ENCODE measurements at regions not wholly inside any gene's neighbourhood (a gene's known extent, or its start where the extent isn't known, plus 50 kb on each side); places are given as distances from the start of the nearest gene placed in this dataset.

GRCh38 chr4:3853388-3854035 lies 87.3 kb downstream of the ADRA2C start:
- ATAC-seq (no peak), DNase-seq (no peak)
- Histone ChIP-seq H3K27me3 (ENCODE audit: control insufficient read depth, insufficient read depth, low read length) (peaks cover 6% of the 10 kb centered on the region), H3K27ac (ENCODE audit: low read length) (no peak overlapping the region), H3K36me3 (ENCODE audit: control insufficient read depth, insufficient read depth, low read length) (no peaks in the 10 kb centered on the region), H3K4me1 (ENCODE audit: control insufficient read depth, insufficient read depth, low read length) (no peaks in the 10 kb centered on the region), H3K4me3 (ENCODE audit: low read length) (no peak overlapping the region), H3K9me3 (ENCODE audit: control insufficient read depth, insufficient read depth, low read length) (peaks cover 6% of the 10 kb centered on the region)
- no peak for TF ChIP-seq CTCF (IDR thresholded peaks at IDR 0.05)
- Mint-ChIP-seq H3K27me3 (ENCODE audit: low read depth in 2 of 2) (peaks cover 47 to 59% of the 10 kb centered on the region in 2 donors), H3K4me1 (no peaks in the 10 kb centered on the region), H3K36me3 (no peaks in the 10 kb centered on the region), H3K27ac (no peak overlapping the region), H3K9me3 (no peaks in the 10 kb centered on the region), H3K4me3 (no peak overlapping the region)
- 78% methylated on average over 10 of the region's 10 CpGs for WGBS (ENCODE audit: insufficient coverage)
- intact Hi-C loops (cut with micrococcal nuclease) = no loop called here

- intact Hi-C loops (cut with micrococcal nuclease) = no loop called here
These were observed 88.5 kb downstream of the ADRA2C start for GRCh38 chr4:3854661-3855060.

GRCh38 chr4:3855646-3856045 lies 89.5 kb downstream of the ADRA2C start:
- H3K4me3 Mint-ChIP-seq = no peak overlapping the region
- Histone ChIP-seq H3K27me3 (ENCODE audit: control insufficient read depth, insufficient read depth, low read length) (peaks cover 8% of the 10 kb centered on the region), H3K36me3 (ENCODE audit: control insufficient read depth, insufficient read depth, low read length) (no peaks in the 10 kb centered on the region)

More at GRCh38 chr4:3854661-3855060, 88.5 kb downstream of the ADRA2C start:
- H3K4me1 ChIP-seq (ENCODE audit: control insufficient read depth, insufficient read depth, low read length) = no peaks in the 10 kb centered on the region
- H3K27ac Mint-ChIP-seq = no peak overlapping the region
- ATAC-seq = no peak
- no peak overlapping the region for H3K4me3 Mint-ChIP-seq
- H3K4me1 Mint-ChIP-seq = no peaks in the 10 kb centered on the region
- no peaks in the 10 kb centered on the region for H3K9me3 Mint-ChIP-seq
- peaks cover 8% of the 10 kb centered on the region for H3K27me3 ChIP-seq (ENCODE audit: control insufficient read depth, insufficient read depth, low read length)
- H3K27me3 Mint-ChIP-seq (ENCODE audit: low read depth in 2 of 2) = peaks cover 41 to 53% of the 10 kb centered on the region in 2 donors
- no peak for TF ChIP-seq CTCF (IDR thresholded peaks at IDR 0.05)
- H3K36me3 Mint-ChIP-seq = no peaks in the 10 kb centered on the region
- no peak overlapping the region for H3K4me3 ChIP-seq (ENCODE audit: low read length)
- H3K27ac ChIP-seq (ENCODE audit: low read length) = no peak overlapping the region
- no peak for DNase-seq
- peaks cover 6% of the 10 kb centered on the region for H3K9me3 ChIP-seq (ENCODE audit: control insufficient read depth, insufficient read depth, low read length)
- no peaks in the 10 kb centered on the region for H3K36me3 ChIP-seq (ENCODE audit: control insufficient read depth, insufficient read depth, low read length)
- 66% methylated on average over 8 of the region's 8 CpGs for WGBS (ENCODE audit: insufficient coverage)

More at GRCh38 chr4:3855646-3856045, 89.5 kb downstream of the ADRA2C start:
- H3K9me3 Mint-ChIP-seq = no peaks in the 10 kb centered on the region
- ATAC-seq (no peak), DNase-seq (no peak)
- intact Hi-C loops (cut with micrococcal nuclease) = no loop called here
- H3K36me3 Mint-ChIP-seq = no peaks in the 10 kb centered on the region
- 76% methylated on average over 9 of the region's 9 CpGs for WGBS (ENCODE audit: insufficient coverage)
- H3K27ac ChIP-seq (ENCODE audit: low read length) = no peak overlapping the region
- H3K9me3 ChIP-seq (ENCODE audit: control insufficient read depth, insufficient read depth, low read length) = no peaks in the 10 kb centered on the region
- H3K4me1 Mint-ChIP-seq = no peaks in the 10 kb centered on the region
- no peak overlapping the region for H3K4me3 ChIP-seq (ENCODE audit: low read length)
- no peaks in the 10 kb centered on the region for H3K4me1 ChIP-seq (ENCODE audit: control insufficient read depth, insufficient read depth, low read length)
- no peak for TF ChIP-seq CTCF (IDR thresholded peaks at IDR 0.05)
- no peak overlapping the region for H3K27ac Mint-ChIP-seq
- peaks cover 43% of the 10 kb centered on the region in 2 donors for H3K27me3 Mint-ChIP-seq (ENCODE audit: low read depth in 2 of 2)
